GM23338 (cell line): ENCODE measurements at regions not wholly inside any gene's neighbourhood (a gene's known extent, or its start where the extent isn't known, plus 50 kb on each side); places are given as distances from the start of the nearest gene placed in this dataset.

ENCODE experiments used
- ATAC-seq: fragments of 200-7000 bp; cut with Tn5 transposase; 3 replicates; pipeline ENCODE4 v1.9.1; 2020
- DNase-seq: peaks from one replicate; pipeline ENCODE4 v3.0.0-alpha.2; 2015; ENCODE audit warnings: low spot score
- H2AFZ ChIP-seq: fragments of 200-600 bp; sonication (generic); 2 replicates; pipeline ENCODE4 v1.8.0; 2016; ENCODE audit warnings: antibody characterized with exemption, mild to moderate bottlenecking, moderate library complexity
- H3F3A ChIP-seq: fragments of 200-600 bp; sonication (generic); replicated peaks from 2 replicates; pipeline ENCODE4 v1.8.0; 2017; ENCODE audit warnings: antibody characterized with exemption, mixed run types, low read depth
- H3K27ac ChIP-seq: fragments of 200-600 bp; sonication (generic); 2 replicates; pipeline ENCODE4 v1.6.1; 2016; ENCODE audit warnings: low read depth
- H3K27me3 ChIP-seq: fragments of 200-600 bp; sonication (generic); 2 replicates; pipeline ENCODE4 v1.8.0; 2016; ENCODE audit warnings: mild to moderate bottlenecking, mixed run types, moderate library complexity; ENCODE audit not compliant: insufficient read depth
- H3K36me3 ChIP-seq: fragments of 200-600 bp; sonication (generic); 2 replicates; pipeline ENCODE4 v1.8.0; 2016; ENCODE audit warnings: mild to moderate bottlenecking; ENCODE audit not compliant: insufficient read depth
- H3K4me1 ChIP-seq: fragments of 200-600 bp; sonication (generic); 2 replicates; pipeline ENCODE4 v1.8.0; 2016; ENCODE audit warnings: mild to moderate bottlenecking, moderate library complexity; ENCODE audit not compliant: insufficient read depth
- H3K4me2 ChIP-seq: fragments of 200-600 bp; sonication (generic); 2 replicates; pipeline ENCODE4 v1.7.1; 2017; ENCODE audit warnings: mixed run types
- H3K4me3 ChIP-seq: fragments of 200-600 bp; sonication (generic); 2 replicates; pipeline ENCODE4 v1.6.1; 2016; ENCODE audit warnings: mixed run types
- H3K79me2 ChIP-seq: fragments of 200-600 bp; sonication (generic); replicated peaks from 2 replicates; pipeline ENCODE4 v1.8.0; 2017; ENCODE audit warnings: mild to moderate bottlenecking; ENCODE audit not compliant: insufficient read depth
- H3K9me2 ChIP-seq: fragments of 200-600 bp; sonication (generic); 2 replicates; pipeline ENCODE4 v1.8.0; 2017; ENCODE audit not compliant: insufficient read depth
- H4K20me1 ChIP-seq: fragments of 200-600 bp; sonication (generic); replicated peaks from 2 replicates; pipeline ENCODE4 v1.8.0; 2017; ENCODE audit warnings: mild to moderate bottlenecking; ENCODE audit not compliant: insufficient read depth
- H3K27ac Mint-ChIP-seq: 2 replicates; pipeline ENCODE4 v1.8.0; 2020; ENCODE audit warnings: inconsistent platforms, mild to moderate bottlenecking, moderate library complexity, mixed read lengths
- H3K27me3 Mint-ChIP-seq: 3 replicates; pipeline ENCODE4 v1.8.0; 2022; ENCODE audit warnings: low read depth, mild to moderate bottlenecking, moderate library complexity, mixed read lengths, inconsistent platforms; ENCODE audit not compliant: insufficient read depth, poor library complexity
- H3K36me3 Mint-ChIP-seq: 3 replicates; pipeline ENCODE4 v1.8.0; 2021; ENCODE audit warnings: low read depth, mild to moderate bottlenecking, inconsistent platforms, moderate library complexity, mixed read lengths
- H3K4me1 Mint-ChIP-seq: 3 replicates; pipeline ENCODE4 v1.8.0; 2020; ENCODE audit warnings: mild to moderate bottlenecking, inconsistent platforms, mixed read lengths
- H3K4me3 Mint-ChIP-seq: 3 replicates; pipeline ENCODE4 v1.8.0; 2021; ENCODE audit warnings: moderate library complexity, mild to moderate bottlenecking, inconsistent platforms, mixed read lengths
- H3K9me3 Mint-ChIP-seq: 3 replicates; pipeline ENCODE4 v1.8.0; 2020; ENCODE audit warnings: moderate library complexity, mild to moderate bottlenecking, inconsistent platforms, mixed read lengths
- CREB1 ChIP-seq: fragments of 250-450 bp; sonication (Bioruptor Pico); IDR thresholded peaks from 2 replicates; pipeline ENCODE4 v1.5.0; 2020; ENCODE audit warnings: low read depth, mild to moderate bottlenecking, moderate library complexity
- CTCF ChIP-seq, 2 experiments: fragments of 200-600 bp in 1 of 2; sonication (generic) in 1 of 2; conservative IDR thresholded peaks; 2 replicates each; pipeline versions ENCODE4 v1.5.1 to v1.6.1; 2016 to 2017; ENCODE audit warnings: antibody characterized with exemption in 2 of 2, low read depth in 2 of 2, mild to moderate bottlenecking in 2 of 2, moderate library complexity in 1 of 2
- ETS1 ChIP-seq: IDR thresholded peaks from 2 replicates; pipeline ENCODE4 v1.6.1; 2016; ENCODE audit warnings: antibody characterized with exemption
- EZH2 ChIP-seq: fragments of 200-600 bp; sonication (generic); IDR thresholded peaks from one replicate; pipeline ENCODE4 v1.8.0; 2017; ENCODE audit warnings: antibody characterized with exemption, mild to moderate bottlenecking, low read depth; ENCODE audit not compliant: unreplicated experiment
- EZH2phosphoT487 ChIP-seq: fragments of 200-600 bp; sonication (generic); IDR thresholded peaks from one replicate; pipeline ENCODE4 v1.8.1; 2018; ENCODE audit warnings: antibody characterized with exemption; ENCODE audit not compliant: unreplicated experiment
- JUNB ChIP-seq: IDR thresholded peaks from one replicate; pipeline ENCODE4 v1.6.1; 2016; ENCODE audit warnings: antibody characterized with exemption; ENCODE audit not compliant: unreplicated experiment
- NANOG ChIP-seq: IDR thresholded peaks from 2 replicates; pipeline ENCODE4 v1.6.1; 2016; ENCODE audit warnings: antibody characterized with exemption, borderline replicate concordance
- POLR2AphosphoS5 ChIP-seq: IDR thresholded peaks from 2 replicates; pipeline ENCODE4 v1.6.1; 2016; ENCODE audit warnings: antibody characterized with exemption, low read depth
- REST ChIP-seq: IDR thresholded peaks from one replicate; pipeline ENCODE4 v1.6.1; 2018; ENCODE audit warnings: antibody characterized with exemption; ENCODE audit not compliant: unreplicated experiment
- STAT1 ChIP-seq: IDR thresholded peaks from one replicate; pipeline ENCODE4 v1.6.1; 2016; ENCODE audit warnings: antibody characterized with exemption; ENCODE audit not compliant: unreplicated experiment
- ZNF114 ChIP-seq: fragments of 250-450 bp; sonication (Bioruptor Pico); IDR thresholded peaks from 2 replicates; pipeline ENCODE4 v1.5.0; 2020; ENCODE audit warnings: mild to moderate bottlenecking, moderate library complexity
- ZNF331 ChIP-seq: fragments of 250-450 bp; sonication (Bioruptor Pico); IDR thresholded peaks from 2 replicates; pipeline ENCODE4 v1.5.0; 2020; ENCODE audit warnings: low read depth, mild to moderate bottlenecking, moderate library complexity
- ZNF462 ChIP-seq: fragments of 250-450 bp; sonication (Bioruptor Pico); IDR thresholded peaks from 2 replicates; pipeline ENCODE4 v1.5.0; 2020; ENCODE audit warnings: mild to moderate bottlenecking, moderate library complexity

- Mint-ChIP-seq H3K27me3 (peaks cover 2% of the 10 kb centered on the region), H3K36me3 (no peaks in the 10 kb centered on the region), H3K9me3 (no peaks in the 10 kb centered on the region), H3K4me3 (no peak overlapping the region), H3K4me1 (peaks cover 5% of the 10 kb centered on the region; the same call in 2 of the 3 replicates), H3K27ac (peak overlapping the region; percentile 8)
- no peak overlapping the region for H3K4me2 ChIP-seq
- H3K27me3 ChIP-seq, result no peaks in the 10 kb centered on the region
- no peak overlapping the region for H3K4me3 ChIP-seq
- ATAC-seq (no peak), DNase-seq (no peak)
- 0 out of 2 replicates have a peak overlapping the region, but pooled peaks have one; percentile 57 for H2AFZ ChIP-seq
- H4K20me1 ChIP-seq, result no peaks in the 10 kb centered on the region
- no peaks in the 10 kb centered on the region for H3K36me3 ChIP-seq
- H3K27ac ChIP-seq, result no peak overlapping the region
- no peaks in the 10 kb centered on the region for H3K9me2 ChIP-seq
- no peak for TF ChIP-seq NANOG
- TF ChIP-seq ETS1, result no peak
- TF ChIP-seq POLR2AphosphoS5, result no peak
- TF ChIP-seq ZNF114 (CRISPR knock-in tag), result no peak
- no peak for TF ChIP-seq JUNB
- no peak for TF ChIP-seq ZNF462
- TF ChIP-seq STAT1, result no peak
- no peak for TF ChIP-seq ZNF331 (CRISPR knock-in tag)
- no peak for TF ChIP-seq CTCF (conservative IDR thresholded peaks at IDR 0.05; ENCODE audit: low read depth in 2 of 2)
- TF ChIP-seq EZH2phosphoT487, result no peak
- TF ChIP-seq EZH2, result no peak
- TF ChIP-seq REST, result no peak
- TF ChIP-seq CREB1 (CRISPR knock-in tag), result no peak
- peaks cover 6% of the 10 kb centered on the region; the same call in 1 of the 2 replicates for H3K4me1 ChIP-seq
- H3F3A ChIP-seq, result no peaks in the 10 kb centered on the region
- H3K79me2 ChIP-seq, result no peaks in the 10 kb centered on the region
These were observed 828.8 kb downstream of the TMTC2 start for GRCh38 chr12:83515306-83516026.
